ENCODE measurements at regions not wholly inside any gene's neighbourhood (a gene's known extent, or its start where the extent isn't known, plus 50 kb on each side); places are given as distances from the start of the nearest gene placed in this dataset.

- TF ChIP-seq ZNF180 (CRISPR knock-in tag; IDR thresholded peaks at IDR 0.05; ENCODE audit: borderline replicate concordance, low read depth): no peak
- TF ChIP-seq FOSL1 (CRISPR knock-in tag; IDR thresholded peaks at IDR 0.05; ENCODE audit: borderline replicate concordance): no peak
- TF ChIP-seq ZNF274 (CRISPR knock-in tag; IDR thresholded peaks at IDR 0.05): no peak
- no peak for TF ChIP-seq ZNF256 (CRISPR knock-in tag; conservative IDR thresholded peaks at IDR 0.05)
- no peak for TF ChIP-seq CTCF (CRISPR knock-in tag; IDR thresholded peaks at IDR 0.05)
- TF ChIP-seq SNAI1 (CRISPR knock-in tag; IDR thresholded peaks at IDR 0.05; ENCODE audit: borderline replicate concordance): no peak
- no peak for TF ChIP-seq THAP11 (CRISPR knock-in tag; IDR thresholded peaks at IDR 0.05)
- TF ChIP-seq POLR2AphosphoS5 (IDR thresholded peaks at IDR 0.05; ENCODE audit: low read depth, low read length): no peak
- TF ChIP-seq ZNF24 (IDR thresholded peaks at IDR 0.05): no peak
- TF ChIP-seq BRF2 (CRISPR knock-in tag; IDR thresholded peaks at IDR 0.05): no peak
- no peak for TF ChIP-seq ZNF124 (CRISPR knock-in tag; IDR thresholded peaks at IDR 0.05)
- no peak for TF ChIP-seq STAT6 (CRISPR knock-in tag; IDR thresholded peaks at IDR 0.05; ENCODE audit: borderline replicate concordance)
- no peak for TF ChIP-seq JDP2 (CRISPR knock-in tag; IDR thresholded peaks at IDR 0.05; ENCODE audit: borderline replicate concordance)
Measured at GRCh38 chr2:22990246-22990645, 394.7 kb upstream of the KLHL29 start.

All from HepG2 (cell line).